SK-MEL-5 (cell line): ENCODE measurements at regions not wholly inside any gene's neighbourhood (a gene's known extent, or its start where the extent isn't known, plus 50 kb on each side); places are given as distances from the start of the nearest gene placed in this dataset.
A peak's percentile ranks its signal among the peaks of the same experiment; 100 is the strongest.
"Not testable (repeated sequence)": the region's sequence is repeated elsewhere in the genome, so short reads cannot be mapped to it uniquely, and the experiment has no call there.

Source experiments
- DNase-seq: peaks from one replicate; pipeline ENCODE4 v3.0.0-alpha.2; 2016; ENCODE audit warnings: low read depth, low spot score
- in situ Hi-C: cut with HindIII; loops from 2 replicates; pipeline ENCODE4 v1.10.0; 2016; ENCODE audit warnings: low sequenced_read_pairs, high pct_unique_total_duplicates, low pct_unique_long_range_greater_than_20kb

DNA sequence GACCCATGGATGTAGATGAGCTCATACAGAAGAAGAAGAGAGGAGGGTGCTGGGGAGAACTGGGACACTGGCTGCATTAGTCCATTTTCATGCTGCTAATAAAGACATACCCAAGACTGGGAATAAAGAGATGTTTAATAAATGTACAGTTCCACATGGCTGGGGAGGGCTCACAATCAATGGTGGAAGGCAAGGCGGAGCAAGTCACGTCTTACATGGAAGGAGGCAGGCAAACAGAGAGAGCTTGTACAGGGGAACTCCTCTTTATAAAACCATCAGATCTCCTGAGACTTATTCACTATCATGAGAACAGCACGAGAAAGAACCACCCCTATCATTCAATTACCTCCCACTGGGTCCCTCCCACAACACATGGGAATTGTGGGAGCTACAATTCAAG is 625.5 kb downstream of the MATN1 start:
- in situ Hi-C loops: loop anchor here (25.0 kb wide), 1 partner anchor 311 kb away; no protein-coding TSS in a partner anchor
- DNase-seq: not testable (repeated sequence)

- DNase-seq: no peak
- in situ Hi-C loops: loop anchor here (25.0 kb wide), 1 partner anchor 308 kb away; no protein-coding TSS in a partner anchor
These were observed 627.8 kb downstream of the MATN1 start for GRCh38 chr1:30095451-30096025.

DNA sequence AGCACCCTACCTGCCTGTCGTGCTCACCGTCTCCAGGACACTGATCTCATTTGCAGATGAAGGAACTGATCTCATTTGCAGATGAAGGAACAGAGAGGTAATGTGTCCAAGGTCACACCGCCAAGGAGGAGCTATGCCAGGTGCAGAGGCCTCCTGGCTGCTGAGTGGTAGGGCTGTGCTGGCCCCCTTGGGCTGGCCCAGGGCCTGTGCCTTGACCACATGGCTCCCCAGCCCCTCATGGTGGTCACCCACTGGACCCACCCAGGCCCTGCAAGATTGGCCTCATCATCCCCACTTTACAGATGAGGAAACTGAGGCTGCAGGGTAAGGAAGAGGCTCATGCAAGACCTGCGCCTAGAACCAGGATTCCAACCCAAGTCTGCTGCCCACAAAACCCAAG is 628.3 kb downstream of the MATN1 start:
- in situ Hi-C loops: loop anchor here (25.0 kb wide), 1 partner anchor 308 kb away; no protein-coding TSS in a partner anchor
- DNase-seq: no peak

DNA sequence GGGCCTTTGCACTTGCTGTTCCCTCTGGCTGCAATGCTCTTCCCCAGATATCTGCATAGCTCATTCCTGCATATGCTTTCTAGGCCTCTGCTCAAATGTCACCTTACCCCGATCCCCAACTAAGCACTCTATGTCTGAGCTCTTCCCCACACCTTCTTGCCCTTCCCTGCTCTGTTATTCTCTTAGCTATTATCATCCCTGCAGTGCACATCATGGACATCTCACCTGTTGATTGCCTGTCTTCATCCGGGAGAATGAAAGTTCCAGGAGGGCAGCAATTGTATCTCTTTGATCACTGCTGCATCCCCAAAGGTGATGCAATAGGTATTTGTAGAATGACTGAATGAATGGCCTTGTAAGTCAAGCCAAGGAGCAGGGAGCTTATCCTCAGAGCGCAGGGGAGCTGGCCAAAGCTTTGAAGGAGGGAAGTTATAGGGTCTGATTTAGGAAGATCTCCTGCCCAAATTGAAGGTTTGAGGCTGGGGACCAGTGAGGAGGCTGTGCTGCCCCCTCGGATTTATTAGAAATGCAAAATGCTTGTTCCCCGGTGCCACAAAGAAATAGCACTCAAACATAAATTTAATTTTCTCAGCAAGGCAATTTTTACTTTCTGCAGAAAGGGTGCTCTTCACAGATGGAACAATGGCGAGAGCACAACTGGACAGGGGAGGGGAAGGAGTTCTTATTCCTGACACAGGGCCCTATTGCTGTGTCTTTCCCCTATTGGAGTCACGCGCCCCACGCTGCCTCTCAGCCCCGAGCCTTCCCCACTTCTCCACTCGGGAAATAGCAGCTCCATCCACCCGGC is 631.1 kb downstream of the MATN1 start:
- in situ Hi-C loops: loop anchor here (25.0 kb wide), 1 partner anchor 305 kb away; no protein-coding TSS in a partner anchor
- no peak for DNase-seq

- no peak for DNase-seq
- in situ Hi-C loops: loop anchor here (25.0 kb wide), 1 partner anchor 303 kb away; no protein-coding TSS in a partner anchor
These were observed 633.1 kb downstream of the MATN1 start for GRCh38 chr1:30090162-30090820.

DNA sequence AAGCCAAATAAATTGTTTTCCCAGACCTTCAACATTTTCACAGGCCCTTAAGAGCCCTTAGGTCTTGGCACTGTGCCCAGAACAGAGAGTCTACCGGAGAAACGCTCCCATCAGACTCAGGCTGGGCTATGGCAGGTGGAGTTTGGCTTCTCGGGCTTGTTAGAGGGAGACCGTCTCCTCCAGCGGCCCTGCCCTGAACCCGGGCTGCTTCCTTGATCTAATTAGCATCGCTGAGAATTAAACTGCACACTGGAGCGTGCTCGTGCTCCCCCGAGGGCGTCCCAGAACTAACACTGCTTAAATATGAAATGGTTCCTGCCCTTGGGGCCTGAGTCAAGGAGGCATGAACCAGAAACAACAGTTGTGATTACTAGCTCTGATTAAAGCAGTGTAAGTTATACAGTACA is 634.4 kb downstream of the MATN1 start:
- in situ Hi-C loops: loop anchor here (25.0 kb wide), 1 partner anchor 302 kb away; no protein-coding TSS in a partner anchor
- no peak for DNase-seq

DNA sequence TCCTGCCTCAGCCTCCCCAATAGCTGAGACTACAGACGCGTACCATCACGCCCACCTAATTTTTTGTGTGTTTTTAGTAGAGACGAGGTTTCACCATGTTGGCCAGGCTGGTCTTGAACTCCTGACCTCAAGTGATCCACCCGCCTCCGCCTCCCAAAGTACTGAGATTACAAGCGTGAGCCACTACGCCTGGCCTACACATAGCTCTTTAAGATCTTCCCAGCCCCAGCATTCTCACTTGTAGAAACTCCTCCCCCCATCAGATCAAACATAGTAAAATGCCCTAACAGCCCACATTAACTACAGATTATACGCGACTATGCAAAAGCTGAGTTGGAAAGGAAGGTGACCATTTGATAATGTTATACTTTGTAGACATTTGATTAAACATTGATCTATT is 634.8 kb downstream of the MATN1 start:
- in situ Hi-C loops: loop anchor here (25.0 kb wide), 1 partner anchor 301 kb away; no protein-coding TSS in a partner anchor
- DNase-seq: no peak

GRCh38 chr1:30087465-30087864 is 635.9 kb downstream of the MATN1 start:
- peak; percentile 56 for DNase-seq
- in situ Hi-C loops: loop anchor here (25.0 kb wide), 1 partner anchor 300 kb away; no protein-coding TSS in a partner anchor

DNA sequence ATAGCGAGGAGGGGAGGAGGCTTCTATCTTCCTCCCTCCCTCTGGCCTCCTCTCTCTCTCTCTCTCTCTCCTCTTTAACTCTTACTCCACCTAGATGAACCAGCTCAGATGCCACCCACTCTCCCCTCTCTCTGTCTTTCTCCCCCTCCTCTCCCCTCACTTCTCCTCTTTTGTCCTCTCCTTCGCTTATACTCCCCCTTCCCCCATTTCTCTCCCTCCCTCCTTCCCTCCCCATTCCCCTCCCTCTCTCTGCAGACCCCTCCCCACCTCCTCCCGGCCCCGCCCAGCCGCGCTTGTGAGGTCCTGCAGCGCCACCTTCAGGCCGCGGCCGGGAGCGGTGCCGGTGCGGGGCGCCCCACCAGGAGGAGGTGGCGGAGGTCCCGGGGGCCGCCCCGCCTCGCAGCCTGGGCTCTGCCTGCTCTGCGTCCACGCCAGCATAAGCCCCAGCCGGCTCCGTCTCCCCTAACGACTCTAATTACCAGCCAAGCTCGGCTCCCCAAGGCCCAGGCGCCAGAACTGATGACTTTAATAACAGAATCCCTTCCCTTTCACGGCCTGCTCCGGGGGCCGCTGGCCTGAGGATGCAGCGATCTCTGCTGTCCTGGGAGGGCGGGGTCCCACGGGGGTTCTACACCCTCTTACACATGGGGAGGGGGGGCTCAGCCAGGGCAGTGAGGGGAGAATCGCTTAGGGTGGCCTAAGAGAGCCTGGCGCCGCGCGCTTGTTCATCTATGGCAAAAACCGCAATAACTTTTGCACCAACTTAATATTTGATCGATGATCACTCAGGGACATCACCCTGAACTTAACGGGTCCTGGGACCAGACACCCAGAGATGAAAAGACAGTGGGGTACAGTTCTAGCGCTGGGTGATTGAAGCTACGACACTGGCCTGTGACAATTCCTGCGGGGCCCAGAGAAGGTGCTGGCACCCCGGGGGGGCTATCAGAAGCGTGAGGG is 637.3 kb downstream of the MATN1 start:
- DNase-seq: peak; percentile 55

GRCh38 chr1:30084909-30085571 is 638.3 kb downstream of the MATN1 start:
- DNase-seq: no peak
- in situ Hi-C loops: loop anchor here (25.0 kb wide), 1 partner anchor 298 kb away; no protein-coding TSS in a partner anchor

More for the DNA sequence above, 637.3 kb downstream of the MATN1 start:
- in situ Hi-C loops: loop anchor here (25.0 kb wide), 1 partner anchor 299 kb away; no protein-coding TSS in a partner anchor

DNA sequence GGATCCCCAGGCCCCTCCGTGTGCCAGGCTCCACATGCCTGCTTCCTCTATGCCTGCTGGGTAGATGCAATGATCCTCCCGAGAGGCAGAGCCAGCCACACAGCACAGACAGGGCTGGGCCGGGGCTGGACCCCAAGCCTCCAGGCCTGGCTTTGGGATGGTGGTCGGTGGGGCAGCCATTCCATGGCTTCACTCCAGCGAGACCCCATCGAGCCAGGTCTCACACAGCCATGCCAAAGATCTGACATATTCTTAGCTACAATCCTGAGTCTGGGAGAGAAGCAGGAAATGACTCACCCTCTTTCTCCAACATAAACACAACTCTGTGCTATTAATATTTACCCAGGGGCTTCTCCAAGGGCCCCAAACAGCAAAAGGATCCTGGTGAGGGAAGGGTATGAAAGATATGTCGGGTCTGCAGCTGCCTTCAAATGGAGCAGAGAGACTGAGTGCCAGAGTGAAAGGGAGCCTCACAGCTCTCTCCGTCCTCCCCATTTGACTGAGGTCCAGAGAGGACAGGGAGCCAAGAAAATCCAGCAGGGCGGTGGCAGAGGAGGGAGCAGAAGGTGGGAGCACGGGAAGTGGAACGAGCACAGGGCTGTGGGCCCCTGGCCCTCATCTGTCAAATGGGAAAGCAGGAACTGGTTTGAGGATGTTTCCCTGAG is 639.5 kb downstream of the MATN1 start:
- in situ Hi-C loops: loop anchor here (25.0 kb wide), 1 partner anchor 297 kb away; no protein-coding TSS in a partner anchor
- no peak for DNase-seq

DNA sequence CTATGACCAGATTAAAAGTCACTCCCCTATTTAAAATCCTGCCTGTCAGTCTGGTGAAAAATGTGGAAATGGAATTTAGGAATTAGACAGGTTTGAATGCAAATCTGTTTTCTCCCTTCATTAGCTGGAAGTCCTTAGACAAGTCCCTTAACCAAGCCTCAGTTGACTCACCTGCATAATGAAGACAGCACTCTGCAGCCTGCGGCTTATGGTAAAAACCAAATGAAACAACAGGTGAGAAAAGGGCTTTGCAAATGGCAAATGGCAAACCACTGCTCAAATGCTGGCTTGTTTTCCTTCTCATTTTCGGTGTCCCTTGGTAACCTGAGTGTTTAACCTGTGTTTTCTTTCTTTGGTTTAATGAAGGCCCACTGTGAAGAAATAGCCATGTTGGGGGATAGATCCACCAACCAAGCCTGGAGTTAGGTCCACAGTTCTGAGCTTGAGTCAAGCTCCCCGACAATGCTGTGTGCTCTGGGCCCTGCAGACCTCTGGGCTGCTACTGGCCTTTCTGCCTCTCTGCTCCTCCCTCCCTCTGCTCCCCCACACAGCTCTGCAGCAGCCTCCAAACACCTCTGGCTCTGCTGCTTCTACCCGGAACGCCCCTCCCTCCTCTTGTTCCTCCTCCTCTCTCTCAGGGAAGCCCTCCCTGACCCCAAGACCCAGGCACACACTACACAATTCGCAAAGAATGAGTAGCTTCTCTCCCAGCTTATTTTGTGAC is 641.8 kb downstream of the MATN1 start:
- no peak for DNase-seq
- in situ Hi-C loops: loop anchor here (25.0 kb wide), 1 partner anchor 294 kb away; no protein-coding TSS in a partner anchor

GRCh38 chr1:30075916-30076315 is 647.5 kb downstream of the MATN1 start:
- in situ Hi-C loops: loop anchor here (25.0 kb wide), 1 partner anchor 289 kb away; no protein-coding TSS in a partner anchor
- DNase-seq: not testable (repeated sequence)

DNA sequence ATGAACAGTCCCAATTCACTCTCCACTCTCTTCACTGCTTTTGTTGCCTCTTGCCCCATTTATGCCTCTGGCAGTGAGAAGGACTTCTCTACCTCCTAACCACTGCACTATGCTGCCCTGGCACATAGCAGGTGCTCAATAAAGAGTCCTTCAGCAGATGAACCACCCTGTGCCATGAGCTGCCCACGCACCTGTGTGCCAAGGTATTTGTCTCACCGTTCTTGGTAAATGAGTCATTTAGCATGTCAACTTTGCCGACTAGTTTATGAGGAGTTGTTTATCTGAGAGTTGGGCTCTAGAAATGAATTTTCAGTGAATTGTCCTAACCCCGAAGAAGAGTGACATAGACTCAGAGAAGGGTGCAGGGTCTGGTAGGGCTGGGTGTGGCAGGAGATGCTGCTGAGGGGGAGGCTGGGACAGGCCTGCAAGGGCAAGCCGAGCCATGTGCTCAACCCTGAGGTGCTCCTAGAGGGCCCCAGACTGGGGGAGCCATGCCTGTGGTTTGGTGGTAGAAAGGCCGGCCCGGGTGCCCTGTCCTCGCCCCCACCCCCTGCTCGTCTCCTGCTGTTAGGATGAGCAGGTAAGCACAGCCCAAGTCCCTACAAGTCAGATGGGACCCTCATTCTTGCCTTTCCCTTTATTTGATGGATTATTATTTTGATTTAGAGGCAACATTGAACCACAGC is 654.5 kb downstream of the MATN1 start:
- no peak for DNase-seq
- in situ Hi-C loops: no loop called here

GRCh38 chr1:30064547-30064946 is 658.8 kb downstream of the MATN1 start:
- in situ Hi-C loops: no loop called here
- DNase-seq: no peak
